ENCODE measurements at regions not wholly inside any gene's neighbourhood (a gene's known extent, or its start where the extent isn't known, plus 50 kb on each side); places are given as distances from the start of the nearest gene placed in this dataset.

DNA sequence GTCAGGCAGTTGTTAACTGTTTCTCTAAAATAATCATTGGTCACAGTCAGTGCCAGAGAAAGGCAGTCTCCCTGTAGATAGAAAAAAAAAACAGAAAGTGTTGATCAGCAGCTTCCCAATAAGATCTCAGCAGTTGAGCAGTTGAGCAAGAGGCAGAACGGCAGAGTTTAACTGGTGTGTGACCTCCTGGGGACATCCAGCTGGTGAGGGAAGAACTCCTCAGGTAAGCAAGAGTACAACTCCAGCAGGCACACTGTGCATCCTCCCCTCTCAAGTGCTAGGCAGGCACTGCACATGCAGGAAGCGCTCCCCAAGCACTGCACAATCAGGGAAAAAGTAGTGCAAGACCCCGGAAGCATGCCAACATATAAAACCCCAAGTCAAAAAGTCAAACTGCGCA is 1287.2 kb downstream of the NSUN3 start:
- H3K36me3 ChIP-seq (ENCODE audit: insufficient read depth, low read length): no peaks in the 10 kb centered on the region
- TF ChIP-seq, protein P1, sequence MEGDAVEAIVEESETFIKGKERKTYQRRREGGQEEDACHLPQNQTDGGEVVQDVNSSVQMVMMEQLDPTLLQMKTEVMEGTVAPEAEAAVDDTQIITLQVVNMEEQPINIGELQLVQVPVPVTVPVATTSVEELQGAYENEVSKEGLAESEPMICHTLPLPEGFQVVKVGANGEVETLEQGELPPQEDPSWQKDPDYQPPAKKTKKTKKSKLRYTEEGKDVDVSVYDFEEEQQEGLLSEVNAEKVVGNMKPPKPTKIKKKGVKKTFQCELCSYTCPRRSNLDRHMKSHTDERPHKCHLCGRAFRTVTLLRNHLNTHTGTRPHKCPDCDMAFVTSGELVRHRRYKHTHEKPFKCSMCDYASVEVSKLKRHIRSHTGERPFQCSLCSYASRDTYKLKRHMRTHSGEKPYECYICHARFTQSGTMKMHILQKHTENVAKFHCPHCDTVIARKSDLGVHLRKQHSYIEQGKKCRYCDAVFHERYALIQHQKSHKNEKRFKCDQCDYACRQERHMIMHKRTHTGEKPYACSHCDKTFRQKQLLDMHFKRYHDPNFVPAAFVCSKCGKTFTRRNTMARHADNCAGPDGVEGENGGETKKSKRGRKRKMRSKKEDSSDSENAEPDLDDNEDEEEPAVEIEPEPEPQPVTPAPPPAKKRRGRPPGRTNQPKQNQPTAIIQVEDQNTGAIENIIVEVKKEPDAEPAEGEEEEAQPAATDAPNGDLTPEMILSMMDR (IDR thresholded peaks at IDR 0.05; ENCODE audit: low read length): no peak
- no peak for TF ChIP-seq EZH2 (IDR thresholded peaks at IDR 0.05; ENCODE audit: borderline replicate concordance, low read length)
- H3K27ac ChIP-seq (ENCODE audit: low read depth, low read length, poor library complexity, severe bottlenecking): no peak overlapping the region
- H4K20me1 ChIP-seq (ENCODE audit: insufficient read depth, low read length): no peaks in the 10 kb centered on the region
- H3K79me2 ChIP-seq (ENCODE audit: insufficient read depth, low read length): no peaks in the 10 kb centered on the region
- no peaks in the 10 kb centered on the region for H3K27me3 ChIP-seq (ENCODE audit: insufficient read depth, low read length)
- H3K9me2 ChIP-seq (ENCODE audit: low read depth, low read length): no peaks in the 10 kb centered on the region
- no peak overlapping the region for H3K4me2 ChIP-seq (ENCODE audit: low read length)
- H3K9me3 ChIP-seq (ENCODE audit: low read length): no peaks in the 10 kb centered on the region
- H3K4me3 ChIP-seq (ENCODE audit: low read depth, low read length, poor library complexity, severe bottlenecking): no peak overlapping the region
- no peak overlapping the region for H2AFZ ChIP-seq (ENCODE audit: low read length)
- H3K4me1 ChIP-seq (ENCODE audit: insufficient read depth, low read length, severe bottlenecking): no peaks in the 10 kb centered on the region
- H3F3A ChIP-seq (ENCODE audit: insufficient read depth, low read length): no peaks in the 10 kb centered on the region
- H3K9ac ChIP-seq (ENCODE audit: low read length): no peak overlapping the region

DNA sequence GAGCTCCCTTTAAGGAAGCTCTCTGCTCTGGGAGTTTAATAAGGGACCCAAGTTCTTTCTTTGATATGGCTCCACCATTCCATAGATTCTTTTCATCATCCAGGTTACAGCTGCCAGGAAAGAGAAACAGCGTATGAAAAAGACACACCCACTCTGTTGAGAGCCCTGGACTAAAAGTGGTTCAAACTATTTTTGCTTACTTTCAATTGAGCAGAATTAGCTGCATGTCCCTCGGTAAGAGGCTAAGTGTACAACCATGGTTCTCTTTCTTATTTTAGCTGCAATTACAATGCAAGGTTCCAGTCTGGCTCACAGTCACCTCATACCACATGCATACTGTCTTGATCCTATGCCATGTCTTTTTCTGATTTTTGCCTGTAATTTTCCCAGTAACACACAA is 1288.3 kb downstream of the NSUN3 start:
- no peaks in the 10 kb centered on the region for H3K79me2 ChIP-seq (ENCODE audit: insufficient read depth, low read length)
- H3K9me3 ChIP-seq (ENCODE audit: low read length): no peaks in the 10 kb centered on the region
- H3K4me1 ChIP-seq (ENCODE audit: insufficient read depth, low read length, severe bottlenecking): no peaks in the 10 kb centered on the region
- no peak overlapping the region for H3K27ac ChIP-seq (ENCODE audit: low read depth, low read length, poor library complexity, severe bottlenecking)
- no peaks in the 10 kb centered on the region for H3K9me2 ChIP-seq (ENCODE audit: low read depth, low read length)
- H2AFZ ChIP-seq (ENCODE audit: low read length): no peak overlapping the region
- no peaks in the 10 kb centered on the region for H3K36me3 ChIP-seq (ENCODE audit: insufficient read depth, low read length)
- TF ChIP-seq, protein P1 (IDR thresholded peaks at IDR 0.05; ENCODE audit: low read length): no peak
- no peak for TF ChIP-seq EZH2 (IDR thresholded peaks at IDR 0.05; ENCODE audit: borderline replicate concordance, low read length)
- H3K4me3 ChIP-seq (ENCODE audit: low read depth, low read length, poor library complexity, severe bottlenecking): no peak overlapping the region
- H3F3A ChIP-seq (ENCODE audit: insufficient read depth, low read length): no peaks in the 10 kb centered on the region
- H3K4me2 ChIP-seq (ENCODE audit: low read length): no peak overlapping the region
- H3K27me3 ChIP-seq (ENCODE audit: insufficient read depth, low read length): no peaks in the 10 kb centered on the region
- no peak overlapping the region for H3K9ac ChIP-seq (ENCODE audit: low read length)
- no peaks in the 10 kb centered on the region for H4K20me1 ChIP-seq (ENCODE audit: insufficient read depth, low read length)

DNA sequence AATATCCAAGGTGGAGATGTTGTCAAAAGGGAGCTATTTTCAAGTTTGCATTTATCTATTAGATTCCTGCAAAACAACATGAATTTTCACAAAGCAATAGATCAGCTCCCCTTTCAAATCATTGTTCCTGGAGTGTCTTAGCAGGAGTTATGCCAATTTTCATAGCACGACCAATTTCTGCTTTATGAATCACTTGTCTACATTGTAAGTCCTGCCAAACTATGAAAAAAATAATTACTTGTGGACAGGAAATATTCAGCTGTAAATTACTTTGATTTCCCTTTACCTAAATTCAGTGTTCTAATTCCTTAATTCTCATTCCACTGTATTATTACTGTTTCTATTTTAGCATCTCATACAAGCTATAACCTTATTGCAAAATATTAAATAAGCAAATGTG is 1289.6 kb downstream of the NSUN3 start:
- H4K20me1 ChIP-seq (ENCODE audit: insufficient read depth, low read length): no peaks in the 10 kb centered on the region
- no peak overlapping the region for H3K4me2 ChIP-seq (ENCODE audit: low read length)
- H3K79me2 ChIP-seq (ENCODE audit: insufficient read depth, low read length): no peaks in the 10 kb centered on the region
- no peak overlapping the region for H3K27ac ChIP-seq (ENCODE audit: low read depth, low read length, poor library complexity, severe bottlenecking)
- no peak overlapping the region for H2AFZ ChIP-seq (ENCODE audit: low read length)
- H3K4me1 ChIP-seq (ENCODE audit: insufficient read depth, low read length, severe bottlenecking): no peaks in the 10 kb centered on the region
- H3K4me3 ChIP-seq (ENCODE audit: low read depth, low read length, poor library complexity, severe bottlenecking): no peak overlapping the region
- H3K27me3 ChIP-seq (ENCODE audit: insufficient read depth, low read length): no peaks in the 10 kb centered on the region
- TF ChIP-seq EZH2 (IDR thresholded peaks at IDR 0.05; ENCODE audit: borderline replicate concordance, low read length): no peak
- TF ChIP-seq, protein P1 (IDR thresholded peaks at IDR 0.05; ENCODE audit: low read length): no peak
- no peak overlapping the region for H3K9ac ChIP-seq (ENCODE audit: low read length)
- no peaks in the 10 kb centered on the region for H3K9me2 ChIP-seq (ENCODE audit: low read depth, low read length)
- no peaks in the 10 kb centered on the region for H3K9me3 ChIP-seq (ENCODE audit: low read length)
- H3K36me3 ChIP-seq (ENCODE audit: insufficient read depth, low read length): no peaks in the 10 kb centered on the region
- no peaks in the 10 kb centered on the region for H3F3A ChIP-seq (ENCODE audit: insufficient read depth, low read length)
